Body of pancreas (tissue), 4 donors: ENCODE measurements at regions not wholly inside any gene's neighbourhood (a gene's known extent, or its start where the extent isn't known, plus 50 kb on each side); places are given as distances from the start of the nearest gene placed in this dataset.

Experiments used
- ATAC-seq: fragments of 150-250 bp; one replicate; pipeline ENCODE4 v1.9.1; 2016
- DNase-seq, 4 donors: peaks; one replicate each; pipeline ENCODE4 v3.0.0-alpha.2; 2019
- H3K27ac ChIP-seq, 4 donors: fragments of 200-600 bp; sonication (generic); 1 replicate in 3 of 4; 2 replicates in 1 of 4; pipeline versions ENCODE4 v1.5.1 to v1.6.1; 2016 to 2019; ENCODE audit warnings: mild to moderate bottlenecking in 1 of 4, mixed read lengths in 1 of 4, moderate library complexity in 1 of 4
- H3K27me3 ChIP-seq, 2 donors: fragments of 200-600 bp; sonication (generic); one replicate each; pipeline ENCODE4 v1.6.0; 2016; ENCODE audit warnings: mild to moderate bottlenecking in 1 of 2
- H3K36me3 ChIP-seq, 2 donors: fragments of 200-600 bp; sonication (generic); replicated peaks in 1 of 2; 2 replicates each; pipeline ENCODE4 v1.5.1; 2016; ENCODE audit warnings: low read depth in 2 of 2; ENCODE audit not compliant: insufficient read depth in 1 of 2
- H3K4me1 ChIP-seq: fragments of 200-600 bp; sonication (generic); one replicate; pipeline ENCODE4 v1.6.0; 2016
- H3K4me3 ChIP-seq, 2 donors: fragments of 200-600 bp; sonication (generic); 1 replicate in 1 of 2; 2 replicates in 1 of 2; pipeline ENCODE4 v1.5.1; 2016 to 2019
- H3K9me3 ChIP-seq, 3 donors: fragments of 200-600 bp; sonication (generic); 1 replicate in 2 of 3; 2 replicates in 1 of 3; pipeline ENCODE4 v1.5.1; 2016
- POLR2A ChIP-seq, 3 donors: fragments of 450-650 bp; IDR thresholded peaks; one replicate each; pipeline ENCODE4 v1.6.1; 2016; ENCODE audit warnings: antibody characterized with exemption in 3 of 3, mild to moderate bottlenecking in 2 of 3
- WGBS, 2 donors: methylation state at CpG; one replicate each; pipeline ENCODE4 v1.1.5; 2017; 5-methylcytosine and 5-hydroxymethylcytosine counted together
- intact Hi-C: fragments of 100-400 bp; cut with DNase I; formaldehyde crosslinking; loops from one replicate; pipeline ENCODE4 v1.15.1; 2023
- TF ChIP-seq, protein P1 (sequence below), 7 experiments: fragments of 450-650 bp in 4 of 7; fragments of 200-600 bp in 3 of 7; sonication (generic) in 3 of 7; IDR thresholded peaks; one replicate each; pipeline ENCODE4 v1.5.1; 2016 to 2019; ENCODE audit warnings: antibody characterized with exemption in 7 of 7

DNA sequence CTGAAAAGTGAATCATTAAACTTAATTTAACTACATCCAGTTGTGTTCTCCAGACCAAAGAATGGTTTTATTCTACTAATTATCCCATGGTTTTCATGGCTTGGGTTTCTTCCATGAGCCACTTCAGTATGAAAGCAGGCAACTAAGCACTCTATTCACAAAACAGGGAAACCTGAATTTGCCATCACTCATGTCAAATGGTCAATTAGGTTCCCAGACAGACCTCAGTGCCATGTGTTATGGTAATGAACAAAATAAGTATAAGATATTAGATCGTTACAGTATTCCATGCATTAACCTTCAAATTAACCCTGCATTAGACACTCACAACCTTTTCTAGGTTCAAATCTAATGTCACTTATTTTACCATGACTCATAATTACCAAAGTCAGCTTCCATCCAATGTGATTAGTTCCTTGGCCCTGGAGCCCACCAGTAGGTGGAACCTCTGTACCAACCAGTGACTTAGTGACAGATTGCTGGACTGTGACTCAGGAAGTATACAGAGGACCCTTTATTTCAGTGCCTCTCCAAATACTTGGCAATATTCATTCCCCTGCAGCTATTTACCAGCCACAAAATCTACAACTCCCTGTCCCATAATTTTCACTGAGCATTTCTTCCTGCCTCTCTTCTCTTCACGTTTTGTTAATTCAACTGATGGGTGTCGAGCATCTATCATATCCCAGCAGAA is 1270.2 kb upstream of the SORCS1 start:
- ATAC-seq (no peak), DNase-seq (no peak)
- Histone ChIP-seq H3K9me3 (no peaks in the 10 kb centered on the region), H3K4me1 (no peaks in the 10 kb centered on the region), H3K36me3 (no peaks in the 10 kb centered on the region), H3K27ac (no peak overlapping the region), H3K4me3 (no peak overlapping the region), H3K27me3 (no peaks in the 10 kb centered on the region)
- intact Hi-C loops = no loop called here
- WGBS, 2 donors = 48 to 61% methylated on average over 3 of the region's 3 CpGs
- TF ChIP-seq, protein P1, sequence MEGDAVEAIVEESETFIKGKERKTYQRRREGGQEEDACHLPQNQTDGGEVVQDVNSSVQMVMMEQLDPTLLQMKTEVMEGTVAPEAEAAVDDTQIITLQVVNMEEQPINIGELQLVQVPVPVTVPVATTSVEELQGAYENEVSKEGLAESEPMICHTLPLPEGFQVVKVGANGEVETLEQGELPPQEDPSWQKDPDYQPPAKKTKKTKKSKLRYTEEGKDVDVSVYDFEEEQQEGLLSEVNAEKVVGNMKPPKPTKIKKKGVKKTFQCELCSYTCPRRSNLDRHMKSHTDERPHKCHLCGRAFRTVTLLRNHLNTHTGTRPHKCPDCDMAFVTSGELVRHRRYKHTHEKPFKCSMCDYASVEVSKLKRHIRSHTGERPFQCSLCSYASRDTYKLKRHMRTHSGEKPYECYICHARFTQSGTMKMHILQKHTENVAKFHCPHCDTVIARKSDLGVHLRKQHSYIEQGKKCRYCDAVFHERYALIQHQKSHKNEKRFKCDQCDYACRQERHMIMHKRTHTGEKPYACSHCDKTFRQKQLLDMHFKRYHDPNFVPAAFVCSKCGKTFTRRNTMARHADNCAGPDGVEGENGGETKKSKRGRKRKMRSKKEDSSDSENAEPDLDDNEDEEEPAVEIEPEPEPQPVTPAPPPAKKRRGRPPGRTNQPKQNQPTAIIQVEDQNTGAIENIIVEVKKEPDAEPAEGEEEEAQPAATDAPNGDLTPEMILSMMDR (IDR thresholded peaks at IDR 0.05) = peak in 1 of 7 experiments; percentile 4
- no peak for TF ChIP-seq POLR2A (IDR thresholded peaks at IDR 0.05)

DNA sequence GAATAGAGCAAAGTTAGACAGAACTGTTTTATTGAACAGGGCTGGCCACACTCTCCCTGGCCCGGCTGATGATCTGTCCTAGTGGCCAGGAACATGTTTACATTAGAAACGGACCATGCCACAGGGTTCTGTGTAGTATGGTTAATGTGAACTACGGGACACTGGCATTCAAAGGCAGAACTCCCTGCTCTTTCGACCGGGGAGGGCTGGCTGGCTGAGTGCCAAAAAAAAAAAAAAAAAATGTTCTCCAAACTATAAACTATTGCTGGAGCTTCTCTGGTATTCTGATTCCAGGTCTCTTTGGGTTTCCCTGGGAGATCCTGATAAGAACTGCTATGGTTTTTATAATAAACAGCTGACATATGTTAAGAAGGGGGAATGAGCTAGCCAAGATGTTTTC is 1262.6 kb upstream of the SORCS1 start:
- 3 to 8% methylated on average over 5 of the region's 5 CpGs for WGBS, 2 donors
- Histone ChIP-seq H3K4me3 (no peak overlapping the region), H3K9me3 (no peaks in the 10 kb centered on the region), H3K4me1 (no peaks in the 10 kb centered on the region), H3K27me3 (no peaks in the 10 kb centered on the region), H3K27ac (no peak overlapping the region), H3K36me3 (no peaks in the 10 kb centered on the region)
- no peak for DNase-seq
- no peak for TF ChIP-seq POLR2A (IDR thresholded peaks at IDR 0.05)
- TF ChIP-seq, protein P1 (IDR thresholded peaks at IDR 0.05) = no peak
- intact Hi-C loops = no loop called here
- ATAC-seq = peak; percentile 64

DNA sequence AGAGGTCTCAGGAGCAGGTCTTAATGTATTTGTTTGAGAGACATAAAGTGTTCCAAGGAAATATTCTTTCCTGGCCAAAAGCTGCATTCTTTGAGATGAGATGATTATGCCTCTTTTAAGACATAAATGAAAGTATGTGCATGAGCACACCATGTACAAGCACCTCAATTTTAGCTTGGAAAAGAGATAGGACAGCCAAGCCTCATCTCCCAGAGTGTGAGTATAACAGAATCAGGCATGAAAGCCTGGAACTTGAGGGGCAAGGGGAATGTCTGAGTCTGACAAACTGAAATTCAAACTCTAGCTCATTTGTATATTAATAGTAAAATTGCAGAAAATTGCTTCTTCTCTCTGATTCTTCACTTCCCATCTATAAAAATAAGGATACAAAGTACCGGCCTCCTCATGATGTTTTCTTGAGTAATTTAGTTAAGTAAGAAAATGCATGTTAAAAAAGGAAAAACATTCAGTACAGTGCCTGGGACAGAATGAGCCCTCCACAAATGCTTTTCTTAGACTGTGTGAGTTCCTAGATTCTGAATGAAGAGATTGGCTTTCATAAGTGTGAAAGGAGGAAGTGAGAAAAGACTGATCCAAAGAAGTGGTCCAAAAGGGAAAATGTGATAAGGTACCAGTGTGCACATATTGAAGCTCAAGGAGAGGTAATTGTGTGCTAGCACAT is 1260.9 kb upstream of the SORCS1 start:
- Histone ChIP-seq H3K27ac (no peak overlapping the region), H3K27me3 (no peaks in the 10 kb centered on the region), H3K36me3 (no peaks in the 10 kb centered on the region), H3K4me1 (no peaks in the 10 kb centered on the region), H3K4me3 (no peak overlapping the region), H3K9me3 (no peaks in the 10 kb centered on the region)
- intact Hi-C loops = no loop called here
- DNase-seq (no peak), ATAC-seq (no peak)
- 55 to 74% methylated on average over 1 of the region's 1 CpG for WGBS, 2 donors
- no peak for TF ChIP-seq POLR2A (IDR thresholded peaks at IDR 0.05)
- TF ChIP-seq, protein P1 (IDR thresholded peaks at IDR 0.05) = no peak

DNA sequence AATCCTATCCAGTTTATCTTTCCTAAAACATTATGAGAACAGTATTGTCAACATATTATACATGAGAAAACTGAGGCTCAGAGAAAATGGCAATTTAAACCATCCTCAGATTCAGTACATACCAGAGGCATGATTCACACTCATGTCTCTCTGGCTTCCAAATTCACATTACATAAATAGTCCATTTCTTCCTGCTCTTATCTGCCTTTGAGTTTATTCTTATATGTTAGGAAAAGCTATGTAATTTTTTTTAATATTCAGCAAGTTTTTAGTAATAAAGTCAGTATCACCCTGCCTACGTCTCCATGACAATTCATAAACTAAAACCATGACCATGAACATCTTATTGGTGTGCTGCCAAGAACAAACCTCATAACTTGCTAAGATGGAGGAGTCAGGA is 1260.2 kb upstream of the SORCS1 start:
- Histone ChIP-seq H3K4me1 (no peaks in the 10 kb centered on the region), H3K27me3 (no peaks in the 10 kb centered on the region), H3K4me3 (no peak overlapping the region), H3K27ac (no peak overlapping the region), H3K9me3 (no peaks in the 10 kb centered on the region), H3K36me3 (no peaks in the 10 kb centered on the region)
- TF ChIP-seq, protein P1 (IDR thresholded peaks at IDR 0.05) = no peak
- TF ChIP-seq POLR2A (IDR thresholded peaks at IDR 0.05) = no peak
- DNase-seq (no peak), ATAC-seq (no peak)
- intact Hi-C loops = no loop called here
- WGBS, 2 donors = 70 to 77% methylated on average over 1 of the region's 1 CpG

DNA sequence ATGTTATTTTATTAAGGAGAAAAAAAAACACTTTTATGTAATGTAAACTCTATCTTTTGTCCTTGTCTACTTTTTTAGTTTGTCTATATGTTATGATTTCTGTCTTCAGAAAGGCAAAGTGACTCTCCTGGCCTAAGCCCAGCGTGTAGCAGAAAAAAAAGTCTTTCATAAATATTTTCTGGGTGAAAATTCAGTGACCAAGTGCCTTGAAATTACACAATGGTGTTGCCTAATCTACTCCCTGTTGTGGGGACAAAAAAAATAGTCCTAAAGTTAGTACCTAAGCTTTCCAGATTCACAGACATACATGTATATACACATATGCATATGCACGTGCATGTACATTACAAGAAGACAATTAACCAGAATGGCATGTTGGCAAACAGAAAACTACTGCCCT is 1257.8 kb upstream of the SORCS1 start:
- Histone ChIP-seq H3K4me1 (no peaks in the 10 kb centered on the region), H3K27ac (no peak overlapping the region), H3K36me3 (no peaks in the 10 kb centered on the region), H3K4me3 (no peak overlapping the region), H3K9me3 (no peaks in the 10 kb centered on the region), H3K27me3 (no peaks in the 10 kb centered on the region)
- TF ChIP-seq POLR2A (IDR thresholded peaks at IDR 0.05) = no peak
- TF ChIP-seq, protein P1 (IDR thresholded peaks at IDR 0.05) = no peak
- DNase-seq (no peak), ATAC-seq (no peak)
- WGBS, 2 donors = 65 to 71% methylated on average over 2 of the region's 2 CpGs
- intact Hi-C loops = no loop called here
